ENCODE measurements at regions not wholly inside any gene's neighbourhood (a gene's known extent, or its start where the extent isn't known, plus 50 kb on each side); places are given as distances from the start of the nearest gene placed in this dataset.

DNA sequence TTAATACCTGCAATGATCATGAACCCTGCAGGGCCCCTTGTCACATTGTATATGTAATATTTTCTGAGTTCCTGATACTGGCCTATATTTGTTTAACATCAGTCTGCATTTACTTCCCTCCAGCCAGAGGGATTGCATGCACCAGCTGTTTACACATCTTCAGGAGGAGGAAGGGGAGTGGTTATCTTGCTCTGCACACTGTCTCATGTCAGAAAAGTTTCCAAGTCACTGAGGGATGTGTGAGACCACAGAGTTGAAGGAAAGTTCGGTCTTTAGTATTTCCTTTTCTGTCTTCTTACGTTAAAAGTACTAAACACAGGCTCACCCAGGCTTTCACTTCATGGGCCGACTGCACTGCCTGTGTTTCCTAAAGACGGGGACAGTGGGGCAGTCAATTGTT, 574.1 kb downstream of the LMO4 start:
- DNase-seq, result no peak
- Mint-ChIP-seq H3K27me3 (peaks cover 2% of the 10 kb centered on the region), H3K4me1 (no peaks in the 10 kb centered on the region), H3K27ac (no peak overlapping the region), H3K36me3 (ENCODE audit: low read depth) (no peaks in the 10 kb centered on the region), H3K9me3 (no peaks in the 10 kb centered on the region), H3K4me3 (no peak overlapping the region)
- intact Hi-C loops (cut with micrococcal nuclease), result no loop called here

DNA sequence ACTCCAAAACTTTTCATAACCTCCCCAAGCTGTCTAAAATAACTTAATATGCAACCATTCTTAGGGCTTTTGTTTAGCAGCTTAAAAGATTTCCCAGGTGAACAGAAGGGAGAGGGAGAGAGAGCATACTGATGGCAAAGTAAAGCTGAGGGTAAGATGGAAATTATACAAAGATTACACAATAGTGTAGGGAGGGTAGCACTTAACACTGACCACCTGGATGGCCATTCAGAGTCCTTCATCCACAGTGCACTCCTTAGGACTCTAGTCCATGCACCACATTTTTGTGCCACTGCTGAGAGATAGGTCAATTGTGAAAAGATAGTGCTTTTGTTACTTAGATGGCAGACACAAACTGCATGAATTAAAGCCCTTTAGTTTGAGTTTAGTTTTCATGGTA, 574.6 kb downstream of the LMO4 start:
- intact Hi-C loops (cut with micrococcal nuclease), result no loop called here
- Mint-ChIP-seq H3K27ac (no peak overlapping the region), H3K27me3 (peaks cover 2% of the 10 kb centered on the region), H3K36me3 (ENCODE audit: low read depth) (no peaks in the 10 kb centered on the region), H3K9me3 (no peaks in the 10 kb centered on the region), H3K4me3 (no peak overlapping the region), H3K4me1 (no peaks in the 10 kb centered on the region)
- no peak for DNase-seq

DNA sequence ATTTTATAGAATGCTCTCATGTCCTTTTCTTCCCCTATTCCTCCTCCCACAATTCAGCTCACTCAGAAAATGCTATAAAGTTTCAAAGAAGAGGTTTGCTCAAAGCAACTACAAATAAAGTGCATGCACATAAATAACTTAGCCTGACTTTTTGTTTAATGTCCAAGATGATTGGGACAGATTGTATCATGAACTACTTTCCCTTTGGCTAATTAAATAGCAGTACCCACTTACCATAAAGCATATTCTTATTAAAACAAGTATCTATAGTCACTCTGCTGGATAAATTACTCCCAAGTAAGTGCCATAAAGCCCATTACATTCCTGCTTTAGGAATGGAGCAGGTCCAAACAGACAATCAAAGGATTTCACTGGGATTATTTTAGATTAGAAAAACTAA, 576.0 kb downstream of the LMO4 start:
- no peak for DNase-seq
- Mint-ChIP-seq H3K9me3 (no peaks in the 10 kb centered on the region), H3K4me3 (no peak overlapping the region), H3K36me3 (ENCODE audit: low read depth) (no peaks in the 10 kb centered on the region), H3K4me1 (no peaks in the 10 kb centered on the region), H3K27me3 (peaks cover 4% of the 10 kb centered on the region), H3K27ac (no peak overlapping the region)
- intact Hi-C loops (cut with micrococcal nuclease), result no loop called here

DNA sequence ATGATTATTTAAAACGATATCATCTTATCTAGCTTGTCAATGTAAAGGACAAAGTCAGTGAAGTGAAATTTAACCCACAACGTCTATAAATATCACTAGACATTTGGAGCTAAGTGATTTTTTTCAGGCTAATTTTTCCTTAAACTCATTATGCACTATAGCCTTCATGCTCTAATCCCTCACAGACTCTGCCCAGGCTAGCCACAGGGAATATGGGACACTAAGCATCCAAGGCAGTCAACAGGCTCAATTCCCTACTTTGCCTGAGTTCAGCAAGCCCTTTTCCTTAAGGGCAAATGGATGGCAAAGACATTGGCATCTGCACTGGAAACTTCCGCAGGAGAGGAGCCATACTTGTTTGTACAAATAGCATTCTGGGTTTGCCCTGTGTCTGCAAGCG, 577.0 kb downstream of the LMO4 start:
- Mint-ChIP-seq H3K4me3 (no peak overlapping the region), H3K36me3 (ENCODE audit: low read depth) (no peaks in the 10 kb centered on the region), H3K4me1 (no peaks in the 10 kb centered on the region), H3K9me3 (no peaks in the 10 kb centered on the region), H3K27me3 (peaks cover 4% of the 10 kb centered on the region), H3K27ac (no peak overlapping the region)
- no peak for DNase-seq
- intact Hi-C loops (cut with micrococcal nuclease), result no loop called here

DNA sequence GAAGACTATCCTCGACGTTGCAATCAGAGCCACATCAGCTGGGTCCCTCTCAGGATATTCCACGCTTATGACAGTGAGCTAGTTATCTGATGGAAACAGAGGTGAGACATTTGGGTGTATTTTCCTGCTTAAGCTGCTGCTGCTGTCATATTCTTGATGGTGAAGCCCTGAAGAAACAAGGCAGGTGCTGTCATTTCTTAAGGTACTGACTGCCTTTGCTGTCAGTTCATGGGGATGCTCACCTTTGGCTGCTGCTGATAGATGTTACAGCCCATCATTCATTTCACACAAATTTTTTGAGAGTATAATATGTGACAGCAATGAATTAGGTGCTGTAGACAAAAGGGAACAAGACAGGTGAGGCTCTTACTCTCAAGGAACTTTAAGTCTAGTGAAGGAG, 577.4 kb downstream of the LMO4 start:
- Mint-ChIP-seq H3K4me3 (no peak overlapping the region), H3K9me3 (no peaks in the 10 kb centered on the region), H3K36me3 (ENCODE audit: low read depth) (no peaks in the 10 kb centered on the region), H3K27me3 (peaks cover 4% of the 10 kb centered on the region), H3K27ac (no peak overlapping the region), H3K4me1 (no peaks in the 10 kb centered on the region)
- intact Hi-C loops (cut with micrococcal nuclease), result no loop called here
- no peak for DNase-seq

DNA sequence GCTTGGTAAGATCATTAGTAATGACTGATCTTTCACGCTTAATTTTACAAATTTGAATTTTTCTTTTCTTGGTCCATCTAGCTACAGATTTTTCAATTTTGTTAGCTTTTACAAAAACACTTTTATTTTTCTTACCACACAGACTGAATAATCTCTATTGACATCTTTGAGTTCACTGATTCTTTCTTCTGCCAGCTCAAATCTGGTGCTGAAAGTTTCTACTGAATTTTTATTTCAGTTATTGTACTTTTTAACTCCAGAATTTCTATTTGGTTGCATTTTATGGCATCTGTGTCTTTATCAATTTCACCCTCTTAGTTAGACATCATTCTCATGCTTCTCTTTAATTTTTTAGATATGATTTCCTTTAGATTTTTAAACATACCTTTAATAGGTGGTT, 584.7 kb downstream of the LMO4 start:
- H3K27me3 Mint-ChIP-seq, result peaks cover 2% of the 10 kb centered on the region
- peaks cover 9% of the 10 kb centered on the region for H3K9me3 Mint-ChIP-seq
- no peak overlapping the region for H3K27ac Mint-ChIP-seq
- no peaks in the 10 kb centered on the region for H3K4me1 Mint-ChIP-seq
- no peaks in the 10 kb centered on the region for H3K36me3 Mint-ChIP-seq (ENCODE audit: low read depth)
- no peak for DNase-seq
- H3K4me3 Mint-ChIP-seq, result no peak overlapping the region
- intact Hi-C loops (cut with micrococcal nuclease), result no loop called here

DNA sequence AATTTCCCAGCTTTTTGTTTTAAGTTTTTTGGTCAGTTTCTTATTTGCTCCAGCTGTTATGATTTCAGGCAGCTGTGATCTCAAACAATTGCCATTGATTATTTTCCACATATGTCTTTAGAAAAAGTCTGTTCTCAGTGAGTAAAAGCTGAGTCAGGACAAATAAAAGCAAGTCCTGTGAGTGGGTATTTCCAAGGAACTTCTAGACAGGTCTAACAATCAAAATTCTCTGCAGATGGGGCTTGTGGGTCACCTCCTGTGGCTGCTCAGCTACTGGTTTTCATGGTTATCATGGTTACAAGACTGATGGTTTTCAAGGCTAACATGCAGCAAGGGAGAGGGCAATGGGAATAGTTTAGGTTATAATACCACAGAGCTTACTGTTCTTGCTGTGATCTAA, 585.7 kb downstream of the LMO4 start:
- Mint-ChIP-seq H3K27me3 (no peaks in the 10 kb centered on the region), H3K4me1 (no peaks in the 10 kb centered on the region), H3K4me3 (no peak overlapping the region), H3K27ac (no peak overlapping the region), H3K36me3 (ENCODE audit: low read depth) (no peaks in the 10 kb centered on the region), H3K9me3 (peaks cover 9% of the 10 kb centered on the region)
- no peak for DNase-seq
- intact Hi-C loops (cut with micrococcal nuclease), result no loop called here

DNA sequence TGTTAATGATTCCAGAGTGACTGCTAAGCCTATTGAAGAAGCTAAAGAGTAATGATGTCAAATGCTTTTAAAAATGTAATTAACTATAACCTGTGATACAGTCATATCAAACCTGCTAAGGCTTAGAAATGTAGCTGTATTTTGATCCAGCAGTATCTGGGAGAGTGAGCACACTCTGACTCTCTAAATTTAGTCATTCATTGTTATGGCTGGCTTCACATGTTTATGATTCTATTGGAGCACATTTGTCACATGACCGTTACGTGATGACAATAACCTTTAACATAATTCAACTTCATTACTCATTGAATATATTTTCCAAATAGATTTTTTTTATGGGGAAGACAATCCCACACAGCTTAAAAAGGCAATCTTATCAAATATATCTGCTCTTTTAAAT, 587.1 kb downstream of the LMO4 start:
- intact Hi-C loops (cut with micrococcal nuclease), result no loop called here
- Mint-ChIP-seq H3K36me3 (ENCODE audit: low read depth) (no peaks in the 10 kb centered on the region), H3K27ac (no peak overlapping the region), H3K4me3 (no peak overlapping the region), H3K27me3 (no peaks in the 10 kb centered on the region), H3K9me3 (peaks cover 9% of the 10 kb centered on the region), H3K4me1 (no peaks in the 10 kb centered on the region)
- DNase-seq, result no peak

DNA sequence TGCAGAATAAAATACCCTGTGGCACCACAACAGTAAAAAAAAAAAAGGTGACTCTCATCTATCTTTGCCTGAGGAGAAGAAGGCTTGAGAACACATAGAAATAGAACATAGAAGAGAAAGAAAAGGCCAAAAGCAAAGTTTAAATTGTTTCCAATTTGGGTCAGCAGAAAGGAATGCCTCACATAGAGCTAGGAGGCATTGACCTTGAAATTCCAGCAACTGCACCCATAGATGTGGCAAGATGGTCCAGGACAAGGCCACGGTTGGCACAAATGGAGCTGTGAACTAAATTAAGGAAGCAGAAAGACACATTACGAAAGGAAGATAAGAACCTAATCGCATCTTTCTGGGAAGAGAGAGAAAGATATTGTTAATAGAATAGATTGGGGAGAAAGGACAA, 588.3 kb downstream of the LMO4 start:
- H3K27ac Mint-ChIP-seq, result no peak overlapping the region
- no peak overlapping the region for H3K4me3 Mint-ChIP-seq
- DNase-seq, result no peak
- H3K27me3 Mint-ChIP-seq, result no peaks in the 10 kb centered on the region
- H3K4me1 Mint-ChIP-seq, result no peaks in the 10 kb centered on the region
- H3K9me3 Mint-ChIP-seq, result peaks cover 6% of the 10 kb centered on the region
- intact Hi-C loops (cut with micrococcal nuclease), result no loop called here
- H3K36me3 Mint-ChIP-seq (ENCODE audit: low read depth), result no peaks in the 10 kb centered on the region

DNA sequence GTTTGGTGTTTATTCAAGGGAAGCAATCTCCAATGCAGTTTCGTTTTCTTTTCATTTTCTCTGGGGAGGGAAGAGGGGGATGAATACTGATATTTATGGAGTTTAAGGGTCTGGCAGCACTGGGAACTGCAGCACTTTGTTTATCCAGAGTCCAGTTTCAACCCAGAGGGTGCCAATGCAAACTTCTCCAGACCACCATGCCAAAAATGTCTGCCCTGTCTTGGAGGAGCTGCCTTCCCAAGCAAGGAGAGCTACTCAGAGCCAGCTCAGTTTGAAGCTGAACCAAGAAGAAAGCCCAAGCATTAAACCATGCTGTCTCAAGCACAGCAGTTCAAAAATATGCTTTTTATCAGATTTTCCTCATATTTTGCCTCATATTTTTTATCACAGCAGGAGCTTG, 589.7 kb downstream of the LMO4 start:
- H3K27ac Mint-ChIP-seq, result no peak overlapping the region
- peaks cover 4% of the 10 kb centered on the region for H3K9me3 Mint-ChIP-seq
- H3K4me3 Mint-ChIP-seq, result no peak overlapping the region
- H3K27me3 Mint-ChIP-seq, result no peaks in the 10 kb centered on the region
- H3K4me1 Mint-ChIP-seq, result no peaks in the 10 kb centered on the region
- H3K36me3 Mint-ChIP-seq (ENCODE audit: low read depth), result no peaks in the 10 kb centered on the region
- intact Hi-C loops (cut with micrococcal nuclease), result no loop called here
- DNase-seq, result no peak

DNA sequence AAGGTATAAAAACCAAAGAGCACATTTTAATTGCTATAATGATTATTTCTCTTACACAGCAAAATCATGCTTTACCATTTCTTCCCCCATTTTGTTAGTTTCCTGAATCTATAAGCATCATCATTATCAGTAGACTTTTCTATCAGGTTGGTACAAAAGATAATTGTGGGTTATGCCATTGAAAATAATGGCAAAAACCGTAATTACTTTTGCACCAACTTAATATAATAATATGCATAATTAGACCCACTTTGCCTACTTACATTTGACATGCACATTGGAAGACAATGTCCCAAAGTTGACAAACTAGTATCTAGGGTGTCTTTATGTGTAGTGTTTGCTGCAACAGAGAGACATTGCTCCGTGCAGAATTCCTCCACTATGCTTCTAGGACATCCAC, 594.2 kb downstream of the LMO4 start:
- no peaks in the 10 kb centered on the region for H3K27me3 Mint-ChIP-seq
- H3K4me1 Mint-ChIP-seq, result no peaks in the 10 kb centered on the region

DNA sequence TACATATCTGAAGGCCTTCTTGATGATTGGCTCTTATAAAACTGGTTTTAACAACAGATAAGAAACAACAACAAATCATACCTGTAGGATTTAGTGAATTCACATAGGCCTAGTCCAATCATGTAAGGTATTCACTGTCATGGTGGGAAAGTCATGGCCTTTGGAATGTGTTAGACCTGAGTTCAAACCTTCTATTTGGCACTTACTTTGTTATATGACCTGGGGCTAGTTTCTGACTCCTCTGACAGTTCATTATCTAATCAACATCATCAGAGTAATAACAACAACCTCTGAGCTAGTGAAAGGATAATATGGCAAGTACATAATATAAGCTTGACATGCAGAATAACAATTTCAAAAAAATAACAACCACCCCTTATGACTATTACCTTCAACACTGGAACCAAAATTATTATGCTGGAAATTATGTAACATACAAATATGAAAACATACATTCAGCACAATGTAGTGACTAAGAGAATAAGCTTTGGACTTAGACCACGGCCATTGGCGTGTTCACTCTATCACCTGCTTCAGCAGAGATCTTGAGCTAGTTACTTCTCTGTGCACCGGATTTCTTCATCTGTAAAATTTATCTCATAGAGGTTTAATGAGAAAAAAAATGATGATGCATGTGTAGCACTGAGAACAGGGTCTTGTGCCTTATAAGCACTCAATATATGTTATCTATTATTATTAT, 597.6 kb downstream of the LMO4 start:
- Mint-ChIP-seq H3K4me1 (no peaks in the 10 kb centered on the region), H3K27ac (no peak overlapping the region), H3K9me3 (peaks cover 5% of the 10 kb centered on the region), H3K36me3 (ENCODE audit: low read depth) (no peaks in the 10 kb centered on the region), H3K4me3 (no peak overlapping the region), H3K27me3 (no peaks in the 10 kb centered on the region)
- DNase-seq, result no peak
- intact Hi-C loops (cut with micrococcal nuclease), result no loop called here

More for the DNA sequence above, 594.2 kb downstream of the LMO4 start:
- Mint-ChIP-seq H3K4me3 (no peak overlapping the region), H3K27ac (no peak overlapping the region), H3K9me3 (no peaks in the 10 kb centered on the region), H3K36me3 (ENCODE audit: low read depth) (no peaks in the 10 kb centered on the region)
- intact Hi-C loops (cut with micrococcal nuclease), result no loop called here
- no peak for DNase-seq

DNA sequence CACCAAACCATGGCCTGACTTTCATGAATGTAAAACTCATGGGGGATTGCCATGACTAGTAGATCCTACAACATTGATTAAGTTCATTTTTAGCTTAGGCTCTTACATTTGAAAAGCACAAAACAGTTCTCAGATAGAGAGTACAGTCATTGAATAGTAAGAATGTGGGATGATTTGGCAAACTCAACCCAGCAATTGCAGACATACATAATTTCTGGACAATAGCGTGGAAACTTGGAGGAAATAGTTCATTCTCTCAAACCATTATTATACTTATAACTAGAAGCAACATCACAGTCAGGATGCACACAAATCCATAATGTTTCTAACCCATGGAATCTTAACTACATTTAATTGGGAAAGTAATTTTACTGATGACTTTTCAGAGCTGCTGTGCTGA, 598.2 kb downstream of the LMO4 start:
- no peak overlapping the region for H3K4me3 Mint-ChIP-seq
- no peak overlapping the region for H3K27ac Mint-ChIP-seq
- intact Hi-C loops (cut with micrococcal nuclease), result no loop called here
- peaks cover 5% of the 10 kb centered on the region for H3K9me3 Mint-ChIP-seq
- no peak for DNase-seq
- no peaks in the 10 kb centered on the region for H3K36me3 Mint-ChIP-seq (ENCODE audit: low read depth)
- no peaks in the 10 kb centered on the region for H3K27me3 Mint-ChIP-seq
- no peaks in the 10 kb centered on the region for H3K4me1 Mint-ChIP-seq

DNA sequence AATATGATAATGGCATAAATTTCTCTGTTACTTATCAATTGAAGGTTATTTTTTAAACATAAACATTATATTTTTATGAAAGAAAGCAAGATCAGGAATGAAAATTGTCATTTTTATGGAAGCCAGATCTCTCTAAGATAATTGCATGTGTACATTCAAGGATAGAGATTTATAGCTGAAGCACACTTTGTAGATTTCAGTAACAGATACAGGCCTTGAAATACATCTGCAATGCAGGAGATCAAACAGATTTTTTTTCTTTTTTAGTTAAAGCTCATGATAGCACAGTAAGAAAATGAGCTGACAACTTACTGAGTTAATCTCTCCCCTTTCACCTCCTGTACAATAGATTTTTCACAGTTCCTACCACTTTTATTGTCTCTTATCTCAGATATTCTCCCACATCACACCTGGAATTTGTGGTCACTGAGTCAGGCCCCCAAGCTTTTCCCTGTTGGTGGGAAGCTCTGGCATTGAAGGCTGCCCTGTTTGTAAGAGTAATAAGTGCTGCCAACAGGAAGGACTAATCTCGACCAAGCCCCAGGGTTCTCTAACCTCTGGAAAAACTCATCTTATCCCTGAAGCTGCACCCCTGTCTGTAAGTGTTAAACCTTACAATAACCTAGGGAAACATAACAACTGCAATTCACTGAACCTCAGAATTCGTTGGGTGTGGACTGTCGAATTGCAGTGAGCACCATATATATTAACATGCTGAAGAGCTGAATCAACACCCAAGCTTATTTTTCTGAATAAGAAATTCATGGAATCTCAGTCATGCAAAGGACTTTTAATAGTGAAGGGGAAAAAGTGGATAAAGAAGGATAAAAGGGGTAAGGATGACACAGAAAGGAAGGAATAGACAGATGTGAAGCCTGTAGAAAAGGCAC, 599.0 kb downstream of the LMO4 start:
- intact Hi-C loops (cut with micrococcal nuclease), result no loop called here
- H3K9me3 Mint-ChIP-seq, result peaks cover 5% of the 10 kb centered on the region
- H3K36me3 Mint-ChIP-seq (ENCODE audit: low read depth), result no peaks in the 10 kb centered on the region
- DNase-seq, result no peak
- H3K4me1 Mint-ChIP-seq, result no peaks in the 10 kb centered on the region
- no peaks in the 10 kb centered on the region for H3K27me3 Mint-ChIP-seq
- H3K4me3 Mint-ChIP-seq, result no peak overlapping the region
- H3K27ac Mint-ChIP-seq, result no peak overlapping the region
